H1 (cell line): ENCODE measurements at regions not wholly inside any gene's neighbourhood (a gene's known extent, or its start where the extent isn't known, plus 50 kb on each side); places are given as distances from the start of the nearest gene placed in this dataset.

Experiments
- CTCF ChIA-PET: fragments of 300-600 bp; sonication (Branson Sonifier 250); formaldehyde crosslinking; loops from one replicate; lab custom pipeline; 2021; ENCODE audit not compliant: partially characterized antibody; lab: Charles Lee
- POLR2A ChIA-PET: fragments of 300-600 bp; sonication (Branson Sonifier 250); formaldehyde crosslinking; loops from one replicate; lab custom pipeline; 2021; ENCODE audit warnings: inconsistent platforms; ENCODE audit not compliant: partially characterized antibody; lab: Charles Lee
- DNase-seq, 2 experiments: peaks; one replicate each; pipeline versions ENCODE4 v3.0.0 to v3.0.0-alpha.2; 2010 to 2022; ENCODE audit warnings: low spot score in 2 of 2, low read depth in 1 of 2, mixed read lengths in 1 of 2
- FAIRE-seq: peaks from 2 replicates; lab custom pipeline; 2011; peaks lifted over from hg19 to GRCh38; lab: Jason Lieb, UNC
- H2AFZ ChIP-seq: 2 replicates; pipeline ENCODE4 v1.8.1; 2012; ENCODE audit warnings: low read length, inconsistent platforms
- H2AK5ac ChIP-seq: 2 replicates; pipeline ENCODE4 v1.6.1; 2013; ENCODE audit warnings: low read depth, low read length
- H2BK120ac ChIP-seq: replicated peaks from 2 replicates; pipeline ENCODE3; 2013; ENCODE audit warnings: low read depth, low read length, inconsistent platforms
- H2BK12ac ChIP-seq: 2 replicates; pipeline ENCODE4 v1.6.1; 2013; ENCODE audit warnings: low read depth, low read length
- H2BK15ac ChIP-seq: 2 replicates; pipeline ENCODE4 v1.6.1; 2013; ENCODE audit warnings: low read length
- H2BK20ac ChIP-seq: 2 replicates; pipeline ENCODE4 v1.6.1; 2013; ENCODE audit warnings: low read length
- H2BK5ac ChIP-seq: 2 replicates; pipeline ENCODE4 v1.6.1; 2013; ENCODE audit warnings: low read depth, low read length
- H3K14ac ChIP-seq: 2 replicates; pipeline ENCODE4 v1.6.1; 2013; ENCODE audit warnings: inconsistent platforms; ENCODE audit not compliant: insufficient read length
- H3K18ac ChIP-seq: 2 replicates; pipeline ENCODE4 v1.6.1; 2013; ENCODE audit warnings: low read length; ENCODE audit errors: extremely low read depth
- H3K23ac ChIP-seq: 2 replicates; pipeline ENCODE4 v1.6.1; 2013; ENCODE audit warnings: inconsistent platforms; ENCODE audit not compliant: insufficient read length
- H3K23me2 ChIP-seq: 2 replicates; pipeline ENCODE4 v1.6.1; 2013; ENCODE audit warnings: low read depth, low read length
- H3K27ac ChIP-seq: 2 replicates; pipeline ENCODE4 v1.6.1; 2011; ENCODE audit warnings: low read depth, low read length, inconsistent platforms
- H3K27me3 ChIP-seq, 4 experiments: replicated peaks in 1 of 4; 1 replicate in 1 of 4; 2 replicates in 3 of 4; pipeline versions ENCODE4 v1.6.1 to v1.8.1; 2011 to 2013; ENCODE audit warnings: low read length in 3 of 4, mild to moderate bottlenecking in 3 of 4, inconsistent platforms in 2 of 4, mixed read lengths in 2 of 4, moderate library complexity in 1 of 4; ENCODE audit not compliant: control insufficient read depth in 3 of 4, insufficient read depth in 3 of 4; ENCODE audit errors: extremely low read depth in 1 of 4
- H3K36me3 ChIP-seq, 4 experiments: 2 replicates each; pipeline versions ENCODE4 v1.6.1 to v1.8.1; 2011 to 2013; ENCODE audit warnings: mild to moderate bottlenecking in 4 of 4, low read length in 3 of 4, moderate library complexity in 2 of 4, control low read depth in 1 of 4, inconsistent platforms in 1 of 4; ENCODE audit not compliant: insufficient read depth in 4 of 4, control insufficient read depth in 2 of 4
- H3K4ac ChIP-seq: replicated peaks from 2 replicates; pipeline ENCODE3; 2013; ENCODE audit warnings: low read length, low read depth, mixed read lengths, inconsistent platforms; ENCODE audit not compliant: insufficient read length
- H3K4me1 ChIP-seq, 4 experiments: replicated peaks in 1 of 4; 1 replicate in 1 of 4; 2 replicates in 3 of 4; pipeline versions ENCODE4 v1.6.1 to v1.8.1; 2011 to 2013; ENCODE audit warnings: low read length in 3 of 4, inconsistent platforms in 2 of 4, mixed read lengths in 1 of 4; ENCODE audit not compliant: insufficient read depth in 4 of 4, control insufficient read depth in 3 of 4
- H3K4me2 ChIP-seq, 2 experiments: 2 replicates each; pipeline versions ENCODE4 v1.6.1 to v1.8.1; 2011 to 2013; ENCODE audit warnings: low read depth in 2 of 2, low read length in 2 of 2, control low read depth in 1 of 2, inconsistent platforms in 1 of 2, mild to moderate bottlenecking in 1 of 2; ENCODE audit not compliant: insufficient read depth in 1 of 2
- H3K4me3 ChIP-seq, 4 experiments: fragments of 200-600, 300-600 bp in 1 of 4; sonication (generic), shearing (Covaris generic), sonication (Bioruptor Twin) in 1 of 4; 2 replicates each; pipeline versions ENCODE4 v1.5.1 to v1.8.1; 2011 to 2016; ENCODE audit warnings: low read length in 4 of 4, low read depth in 3 of 4, control low read depth in 2 of 4, inconsistent platforms in 2 of 4, mild to moderate bottlenecking in 2 of 4, mixed read lengths in 1 of 4, moderate library complexity in 1 of 4; ENCODE audit not compliant: insufficient read depth in 2 of 4; ENCODE audit errors: extremely low read depth in 1 of 4
- H3K56ac ChIP-seq: replicated peaks from 2 replicates; pipeline ENCODE3; 2013; ENCODE audit warnings: low read depth, mild to moderate bottlenecking, mixed read lengths, low read length, inconsistent platforms; ENCODE audit not compliant: insufficient read length
- H3K79me1 ChIP-seq: 2 replicates; pipeline ENCODE4 v1.6.1; 2013; ENCODE audit warnings: low read depth, low read length, control low read depth
- H3K79me2 ChIP-seq, 2 experiments: 2 replicates each; pipeline versions ENCODE4 v1.6.1 to v1.8.1; 2012 to 2013; ENCODE audit warnings: low read length in 2 of 2, mild to moderate bottlenecking in 2 of 2, inconsistent platforms in 1 of 2; ENCODE audit not compliant: insufficient read depth in 2 of 2, control insufficient read depth in 1 of 2
- H3K9ac ChIP-seq, 4 experiments: replicated peaks in 1 of 4; 1 replicate in 1 of 4; 2 replicates in 3 of 4; pipeline versions ENCODE4 v1.6.1 to v1.8.1; 2011 to 2013; ENCODE audit warnings: low read depth in 3 of 4, low read length in 3 of 4, control low read depth in 2 of 4, mild to moderate bottlenecking in 2 of 4, moderate library complexity in 2 of 4, inconsistent platforms in 1 of 4; ENCODE audit errors: extremely low read depth in 1 of 4
- H3K9me3 ChIP-seq, 2 experiments: 2 replicates each; pipeline versions ENCODE4 v1.6.1 to v1.8.1; 2012 to 2013; ENCODE audit warnings: mild to moderate bottlenecking in 2 of 2, moderate library complexity in 2 of 2, control low read depth in 1 of 2, inconsistent platforms in 1 of 2, low read depth in 1 of 2, low read length in 1 of 2, mixed read lengths in 1 of 2; ENCODE audit not compliant: insufficient read depth in 2 of 2
- H4K20me1 ChIP-seq, 2 experiments: replicated peaks in 1 of 2; 2 replicates each; pipeline versions ENCODE3 to v1.8.1; 2011 to 2013; ENCODE audit warnings: inconsistent platforms in 2 of 2, low read length in 2 of 2, mild to moderate bottlenecking in 1 of 2; ENCODE audit not compliant: insufficient read depth in 2 of 2, control insufficient read depth in 1 of 2
- H4K5ac ChIP-seq: 2 replicates; pipeline ENCODE4 v1.6.1; 2013; ENCODE audit warnings: low read length, low read depth, mixed read lengths, inconsistent platforms; ENCODE audit not compliant: insufficient read length
- H4K8ac ChIP-seq: 2 replicates; pipeline ENCODE4 v1.8.0; 2013; ENCODE audit warnings: mild to moderate bottlenecking, moderate library complexity, low read length, inconsistent platforms; ENCODE audit not compliant: insufficient read depth; ENCODE audit errors: extremely low read depth
- H4K91ac ChIP-seq: replicated peaks from 2 replicates; pipeline ENCODE3; 2013; ENCODE audit warnings: low read length, mixed read lengths, inconsistent platforms; ENCODE audit not compliant: insufficient read length
- BRCA1 ChIP-seq: IDR thresholded peaks from 2 replicates; pipeline ENCODE4 v1.6.1; 2012; ENCODE audit warnings: low read depth, low read length, improper control_type of control experiment
- GABPA ChIP-seq: IDR thresholded peaks from 2 replicates; pipeline ENCODE4 v1.6.1; 2011; ENCODE audit warnings: mild to moderate bottlenecking, low read length, moderate library complexity, borderline replicate concordance; ENCODE audit not compliant: insufficient read depth
- GTF2F1 ChIP-seq: IDR thresholded peaks from 2 replicates; pipeline ENCODE4 v1.6.1; 2012; ENCODE audit warnings: low read depth, low read length, improper control_type of control experiment, borderline replicate concordance
- KDM4A ChIP-seq: IDR thresholded peaks from one replicate; pipeline ENCODE4 v1.7.1; 2012; ENCODE audit warnings: low read depth, mild to moderate bottlenecking, moderate library complexity, low read length, inconsistent platforms; ENCODE audit not compliant: severe bottlenecking
- MAX ChIP-seq: IDR thresholded peaks from 2 replicates; pipeline ENCODE4 v1.6.1; 2012; ENCODE audit warnings: inconsistent platforms
- PHF8 ChIP-seq: fragments of 200-600 bp; sonication (generic); conservative IDR thresholded peaks from 2 replicates; pipeline ENCODE4 v1.7.1; 2012; ENCODE audit warnings: low read depth, mild to moderate bottlenecking, inconsistent platforms, low read length, moderate library complexity
- POLR2A ChIP-seq, 2 experiments: IDR thresholded peaks; 1 replicate in 1 of 2; 2 replicates in 1 of 2; pipeline ENCODE4 v1.6.1; 2011; ENCODE audit warnings: low read depth in 2 of 2, low read length in 2 of 2, mild to moderate bottlenecking in 2 of 2; ENCODE audit errors: control extremely low read depth in 1 of 2
- RXRA ChIP-seq: IDR thresholded peaks from 2 replicates; pipeline ENCODE4 v1.6.1; 2011; ENCODE audit warnings: low read depth, mild to moderate bottlenecking, low read length, moderate library complexity; ENCODE audit not compliant: insufficient read depth
- SIN3A ChIP-seq, 2 experiments: IDR thresholded peaks in 1 of 2; conservative IDR thresholded peaks in 1 of 2; 2 replicates each; pipeline ENCODE4 v1.6.1; 2011 to 2012; ENCODE audit warnings: low read length in 2 of 2, improper control_type of control experiment in 1 of 2, low read depth in 1 of 2, mild to moderate bottlenecking in 1 of 2
- SRF ChIP-seq: IDR thresholded peaks from 2 replicates; pipeline ENCODE4 v1.6.1; 2011; ENCODE audit warnings: mild to moderate bottlenecking, low read depth, low read length, moderate library complexity
- TCF12 ChIP-seq: IDR thresholded peaks from 2 replicates; pipeline ENCODE4 v1.6.1; 2011; ENCODE audit warnings: low read depth, mild to moderate bottlenecking, low read length
- USF2 ChIP-seq: IDR thresholded peaks from 2 replicates; pipeline ENCODE4 v1.6.1; 2011; ENCODE audit warnings: low read length, improper control_type of control experiment
- ZNF274 ChIP-seq: IDR thresholded peaks from 2 replicates; pipeline ENCODE4 v1.7.0; 2012; ENCODE audit warnings: low read length, borderline replicate concordance; ENCODE audit errors: extremely low read depth
- WGBS, 2 experiments: shearing (Covaris generic) in 1 of 2; methylation state at CpG; one replicate each; pipeline versions ENCODE4 v1.1.6 to v1.1.7; 2013 to 2015; ENCODE audit warnings: low lambda C conversion rate in 2 of 2, mixed read lengths in 2 of 2, inconsistent platforms in 1 of 2, low coverage in 1 of 2, missing lambda C conversion rate in 1 of 2; ENCODE audit not compliant: insufficient replicate concordance in 2 of 2, insufficient coverage in 1 of 2, insufficient read length in 1 of 2; ENCODE audit errors: extremely low coverage in 1 of 2, missing lambda C conversion rate in 1 of 2; 5-methylcytosine and 5-hydroxymethylcytosine counted together

GRCh38 chr15:69644876-69645275 lies 192.3 kb downstream of the RPLP1 start:
- Histone ChIP-seq H4K20me1 (no peaks in the 10 kb centered on the region), H2BK12ac (no peak overlapping the region), H3K14ac (no peak overlapping the region), H3K4me3 (no peak overlapping the region), H3K36me3 (no peaks in the 10 kb centered on the region), H3K23me2 (peaks cover 2% of the 10 kb centered on the region; the same call in 1 of the 2 replicates), H3K4ac (no peak overlapping the region), H2BK5ac (no peak overlapping the region), H4K91ac (no peak overlapping the region), H3K9ac (no peak overlapping the region), H3K4me2 (no peak overlapping the region), H3K79me1 (no peaks in the 10 kb centered on the region), H2BK120ac (no peak overlapping the region), H4K8ac (no peak overlapping the region), H3K56ac (no peak overlapping the region), H3K27me3 (no peaks in the 10 kb centered on the region), H3K9me3 (peaks cover 0 to 4% of the 10 kb centered on the region in 2 experiments; a peak in 2 of 4 replicates), H2AFZ (no peak overlapping the region), H2BK15ac (no peak overlapping the region), H4K5ac (no peak overlapping the region), H3K4me1 (peaks cover 8 to 28% (median 20%) of the 10 kb centered on the region in 4 experiments), H3K79me2 (no peaks in the 10 kb centered on the region), H3K18ac (no peak overlapping the region), H3K23ac (no peak overlapping the region), H2AK5ac (no peak overlapping the region), H2BK20ac (no peak overlapping the region), H3K27ac (no peak overlapping the region)
- ChIA-PET CTCF (interaction anchor here (0.5 to 0.6 kb wide), 2 partner anchors 120 to 899 kb away, joined by 3 read pairs; no protein-coding TSS in a partner anchor), POLR2A (no interaction called here)
- WGBS, 2 experiments: 71% methylated on average over 1 of the region's 1 CpG; no CpG with 5 or more reads in 1 of the 2 experiments
- no peak for DNase-seq
- FAIRE-seq: no peak
- TF ChIP-seq GABPA (no peak), MAX (no peak), USF2 (no peak), SIN3A (conservative IDR thresholded peaks at IDR 0.05 in 1 of 2, IDR thresholded peaks at IDR 0.05 in 1 of 2; ENCODE audit: low read depth in 1 of 2, low read length in 2 of 2) (no peak), SRF (no peak), KDM4A (no peak), TCF12 (no peak), BRCA1 (no peak), GTF2F1 (no peak), RXRA (no peak), PHF8 (no peak), ZNF274 (no peak), POLR2A (IDR thresholded peaks at IDR 0.05; ENCODE audit: control extremely low read depth in 1 of 2, low read depth in 2 of 2, low read length in 2 of 2) (no peak)
